GM19455 (cell line): ENCODE measurements at regions not wholly inside any gene's neighbourhood (a gene's known extent, or its start where the extent isn't known, plus 50 kb on each side); places are given as distances from the start of the nearest gene placed in this dataset.

Source experiments
- ATAC-seq: cut with Tn5 transposase; IDR thresholded peaks from one replicate; pipeline ENCODE4 v1.9.1; 2021; ENCODE audit not compliant: unreplicated experiment

DNA sequence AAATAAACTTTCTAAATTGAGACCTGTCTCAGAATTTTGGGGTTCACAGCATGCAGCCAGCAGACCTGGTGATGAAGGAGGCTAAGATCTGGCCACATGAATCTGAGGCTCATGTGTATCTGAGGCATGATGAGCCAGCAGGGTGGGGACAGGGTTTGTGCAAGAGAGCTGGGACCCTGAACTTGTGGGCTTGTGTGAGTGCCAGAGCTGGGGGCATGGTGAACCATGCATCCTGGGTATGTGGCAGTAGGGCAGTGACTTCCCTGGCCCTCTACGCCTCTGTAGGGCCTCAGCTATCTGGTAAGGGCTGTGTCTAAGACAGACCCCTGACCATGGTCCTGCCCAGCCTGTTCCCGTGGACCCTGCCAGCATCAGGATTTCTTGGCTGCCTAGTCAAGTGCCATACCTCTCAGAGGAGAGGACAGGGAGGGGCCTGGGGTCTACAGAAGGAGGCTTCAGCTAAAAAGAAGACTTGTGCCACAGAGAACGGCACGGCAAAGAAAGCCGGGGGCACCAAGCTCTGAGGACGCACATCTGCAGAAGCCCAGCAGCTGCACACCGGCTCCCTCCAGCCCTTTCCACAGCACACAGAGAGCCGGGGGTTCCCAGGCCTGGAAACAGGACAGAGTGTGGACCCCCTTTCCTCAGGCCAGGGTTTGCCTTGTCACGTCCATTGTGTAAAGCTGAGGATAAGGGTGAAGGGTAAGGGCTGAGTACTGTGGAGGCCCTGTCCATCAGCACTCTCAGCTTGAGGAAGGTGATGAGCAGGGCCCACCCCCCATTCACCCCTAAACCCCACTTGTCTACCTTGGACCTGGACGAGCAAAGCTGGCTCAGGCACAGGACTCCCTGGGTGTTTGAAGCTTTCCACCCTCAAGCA lies 130.1 kb downstream of the MRPL36 start:
- no peak for ATAC-seq

DNA sequence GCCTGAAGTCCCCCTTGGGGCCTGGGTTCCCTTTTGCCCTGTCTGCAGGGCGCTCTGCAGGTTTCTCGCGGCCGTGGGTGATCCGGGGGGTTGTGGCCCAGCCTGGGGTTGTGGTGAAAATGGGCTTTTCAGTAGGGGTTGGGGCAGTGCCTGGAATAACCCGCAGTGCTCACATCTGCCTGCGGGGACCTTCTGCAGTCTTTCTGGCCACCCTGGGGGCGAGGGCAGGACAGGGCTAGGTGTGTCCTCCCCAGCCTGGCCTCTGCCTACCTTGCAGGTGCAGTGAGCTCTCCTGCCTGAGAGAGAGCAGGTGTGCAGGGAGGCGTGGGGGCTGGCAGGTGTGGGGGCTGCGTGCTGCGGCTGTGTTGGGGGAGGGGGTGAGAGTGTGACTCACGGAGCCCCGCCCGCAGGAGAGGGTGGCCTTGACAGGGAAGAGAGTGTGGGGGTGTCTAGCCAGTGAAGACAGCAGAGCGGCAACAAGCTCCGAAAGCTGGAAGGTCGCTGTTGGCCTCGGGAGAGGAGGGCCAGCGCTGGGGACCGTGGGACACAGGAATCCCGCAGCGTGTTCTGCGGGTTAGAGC lies 131.4 kb downstream of the MRPL36 start:
- no peak for ATAC-seq

DNA sequence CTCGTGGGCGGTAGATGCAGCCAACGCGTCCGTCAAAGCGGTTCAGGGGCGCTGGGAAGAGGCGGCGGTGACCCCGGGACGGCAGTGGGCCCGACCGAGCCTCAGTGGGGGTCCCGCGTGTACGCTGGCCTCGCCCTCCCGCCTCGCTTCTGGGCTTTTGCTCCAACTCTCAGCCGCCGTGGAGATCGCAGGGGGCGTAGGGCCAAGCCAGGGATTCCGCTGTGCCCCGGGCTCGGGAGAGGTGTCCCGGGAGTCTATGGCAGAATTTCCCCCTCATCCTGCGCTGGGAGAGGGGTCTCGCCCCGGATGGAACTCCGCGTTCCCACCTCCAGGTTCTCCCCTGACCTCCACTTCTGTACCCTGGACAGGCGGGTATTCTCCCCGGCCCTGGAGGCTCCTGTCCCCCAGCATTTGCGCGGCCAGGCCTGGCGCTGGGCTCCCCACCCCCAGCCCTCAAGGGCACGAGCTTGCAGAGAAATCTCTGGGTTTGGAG lies 131.9 kb downstream of the MRPL36 start:
- ATAC-seq = no peak

DNA sequence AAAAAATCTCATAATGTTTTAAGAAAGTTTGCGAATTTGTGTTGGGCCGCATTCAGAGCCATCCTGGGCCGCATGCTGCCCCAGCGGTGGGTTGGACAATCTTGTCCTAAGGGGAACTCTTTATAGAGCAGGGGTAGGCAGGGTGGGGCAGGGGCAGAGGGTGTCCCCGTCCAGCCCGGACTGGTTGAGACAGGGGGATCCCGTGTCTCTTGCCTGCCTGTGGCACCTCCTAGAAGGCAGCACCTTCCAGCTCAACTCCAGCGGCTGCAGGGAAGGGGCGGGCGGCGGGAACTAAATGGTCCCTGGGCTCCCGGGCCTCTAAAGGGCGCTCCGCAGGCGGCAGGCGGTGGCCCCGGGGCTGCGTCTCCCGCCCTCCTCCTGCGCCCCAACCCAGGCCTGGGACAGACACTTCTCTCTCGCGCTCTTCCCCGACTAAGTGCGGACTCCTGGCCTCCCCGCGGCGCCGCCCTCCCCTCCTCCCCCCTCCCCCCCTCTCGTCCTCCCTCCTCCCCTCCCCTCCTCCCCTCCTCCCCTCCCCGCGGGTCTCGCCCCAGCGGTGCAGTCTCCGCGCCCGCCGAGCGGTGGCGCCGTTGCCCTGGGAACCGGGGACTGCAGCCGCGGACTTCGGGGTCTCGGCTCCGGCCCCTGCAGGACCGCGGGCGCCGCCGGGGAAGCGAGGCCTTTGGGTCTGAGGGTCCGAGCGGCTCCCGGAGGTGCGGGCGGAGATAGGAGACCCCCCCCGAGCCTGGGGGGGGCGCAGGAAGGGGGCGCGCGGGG lies 132.6 kb downstream of the MRPL36 start:
- no peak for ATAC-seq

DNA sequence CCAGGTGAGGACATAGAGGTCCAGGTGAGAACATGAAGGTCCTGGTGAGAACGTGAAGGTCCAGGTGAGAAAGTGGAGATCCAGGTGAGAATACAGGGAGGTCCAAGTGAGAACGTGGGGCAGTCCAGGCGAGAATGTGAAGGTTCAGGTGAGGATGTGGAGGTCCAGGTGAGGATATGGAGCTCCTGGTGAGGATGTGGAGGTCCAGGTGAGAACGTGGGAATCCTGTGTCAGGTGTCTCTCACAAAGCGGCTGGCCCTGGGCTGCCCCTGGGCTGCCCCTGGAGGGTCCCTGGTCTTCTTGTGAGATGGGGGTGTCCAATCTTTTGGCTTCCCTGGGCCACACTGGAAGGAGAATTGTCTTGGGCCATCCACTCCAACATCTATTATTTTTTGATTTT lies 133.4 kb downstream of the MRPL36 start:
- no peak for ATAC-seq

DNA sequence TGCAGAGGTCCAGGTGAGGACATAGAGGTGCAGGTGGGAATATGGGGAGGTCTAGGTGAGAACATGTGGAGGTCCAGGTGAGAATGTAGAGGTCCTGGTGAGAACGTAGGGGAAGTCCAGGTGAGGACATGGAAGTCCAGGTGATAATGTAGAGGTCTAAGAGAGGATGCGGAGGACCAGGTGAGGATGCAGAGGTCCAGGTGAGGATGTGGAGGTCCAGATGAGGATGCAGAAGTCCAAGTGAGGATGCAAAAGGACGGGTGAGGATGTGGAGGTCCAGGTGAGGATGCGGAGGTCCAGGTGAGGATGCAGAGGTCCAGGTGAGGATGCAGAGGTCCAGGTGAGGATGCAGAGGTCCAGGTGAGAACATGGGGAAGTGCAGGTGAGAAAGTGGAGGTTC lies 133.8 kb downstream of the MRPL36 start:
- ATAC-seq = no peak

DNA sequence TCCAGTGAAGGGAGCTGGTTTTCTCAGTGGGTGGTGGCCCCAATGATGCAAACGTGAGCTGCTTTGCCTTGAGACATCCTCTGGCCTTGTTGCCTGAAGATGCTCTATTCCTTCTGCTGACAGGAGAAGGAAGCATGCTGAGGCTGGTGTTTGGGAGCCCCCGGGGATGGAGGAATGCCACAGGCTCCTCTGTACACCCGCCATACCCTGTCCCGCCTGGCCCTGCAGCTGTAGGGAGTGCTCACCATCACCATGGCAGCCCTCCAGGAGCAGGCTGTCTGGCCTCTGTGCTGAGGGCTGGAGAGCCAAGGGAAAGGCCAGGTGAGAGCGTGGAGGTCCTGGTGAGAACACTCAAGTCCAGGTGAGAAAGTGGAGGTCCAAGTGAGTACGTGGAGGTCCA lies 134.4 kb downstream of the MRPL36 start:
- no peak for ATAC-seq

DNA sequence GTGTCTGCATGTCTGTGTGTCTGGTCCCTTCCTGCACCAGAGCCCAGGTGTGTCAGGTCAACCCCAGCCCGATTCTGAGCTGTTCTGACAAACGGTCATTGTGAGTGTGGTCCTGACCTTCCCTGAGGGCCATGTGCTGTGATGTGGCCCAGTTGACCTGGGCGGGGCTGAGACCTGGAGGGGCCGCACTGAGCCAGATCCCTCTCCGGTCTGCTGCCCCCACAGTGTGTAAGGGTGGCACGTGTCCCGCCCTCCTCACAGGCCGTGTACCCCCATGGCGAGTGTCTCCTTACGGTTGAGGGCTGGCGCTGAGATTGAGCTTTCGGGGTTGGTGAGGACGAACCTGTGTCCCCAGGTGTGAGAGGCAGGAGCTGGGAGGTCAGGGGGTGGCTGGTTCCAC lies 136.5 kb downstream of the MRPL36 start:
- ATAC-seq = no peak

DNA sequence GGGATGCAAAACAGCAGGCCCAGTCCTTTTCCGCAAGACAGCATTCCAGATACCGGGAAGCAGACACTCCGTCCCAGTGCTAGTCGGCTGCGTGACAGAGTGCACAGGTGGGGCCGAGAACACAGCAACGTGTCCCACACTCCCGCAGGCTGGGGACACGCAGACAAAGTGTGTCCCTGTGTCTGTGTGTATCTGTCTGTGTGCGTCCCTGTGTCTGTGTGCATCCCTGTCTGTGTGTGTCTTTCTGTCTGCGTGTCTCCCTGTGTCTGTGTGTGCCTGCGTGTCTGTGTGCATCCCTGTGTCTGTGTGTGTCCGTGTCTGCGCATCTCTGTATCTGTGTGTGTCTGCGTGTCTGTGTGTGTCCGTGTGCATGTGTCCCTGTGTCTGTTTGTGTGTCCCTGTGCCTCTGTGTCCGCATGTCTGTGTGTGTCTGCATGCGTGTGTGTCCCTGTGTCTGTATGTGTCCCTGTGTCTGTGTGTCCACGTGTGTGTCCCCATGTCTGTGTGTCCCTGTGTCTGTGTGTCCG lies 137.0 kb downstream of the MRPL36 start:
- ATAC-seq = no peak

DNA sequence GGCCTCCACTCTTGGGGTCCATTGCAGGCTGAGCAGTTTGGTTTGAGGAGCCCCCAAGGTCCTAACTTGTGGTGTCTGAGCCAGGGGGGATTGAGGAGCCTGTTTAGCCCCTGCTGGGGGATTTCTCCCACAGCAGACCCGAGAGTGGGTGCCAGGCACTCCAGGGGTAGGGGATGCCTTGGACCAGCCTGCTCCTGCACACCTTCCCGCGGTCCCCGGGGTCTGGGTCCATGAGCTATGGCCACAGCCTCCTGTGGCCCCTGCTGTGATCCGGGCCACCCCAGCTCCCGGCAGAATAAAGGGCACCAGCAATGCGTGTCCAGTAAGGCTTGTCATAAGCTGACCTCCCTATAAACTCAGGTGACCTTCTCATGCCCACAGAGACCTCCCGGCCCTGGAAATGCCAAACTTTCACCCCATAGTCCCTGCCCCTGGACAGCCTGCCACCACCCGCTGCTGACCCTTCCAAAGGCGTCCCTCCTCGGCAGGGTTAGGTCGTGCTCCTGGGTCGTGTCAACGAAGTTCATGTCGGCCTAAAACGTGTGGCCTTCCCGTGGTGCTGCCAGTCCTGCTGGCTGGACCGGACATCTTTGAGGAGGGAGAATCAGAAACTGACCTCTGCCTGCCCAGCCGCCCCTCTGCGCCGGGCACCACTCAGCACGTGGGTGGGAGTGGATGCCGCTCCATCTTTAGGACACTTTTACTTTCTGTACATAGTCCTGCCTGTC lies 137.6 kb downstream of the MRPL36 start:
- no peak for ATAC-seq

DNA sequence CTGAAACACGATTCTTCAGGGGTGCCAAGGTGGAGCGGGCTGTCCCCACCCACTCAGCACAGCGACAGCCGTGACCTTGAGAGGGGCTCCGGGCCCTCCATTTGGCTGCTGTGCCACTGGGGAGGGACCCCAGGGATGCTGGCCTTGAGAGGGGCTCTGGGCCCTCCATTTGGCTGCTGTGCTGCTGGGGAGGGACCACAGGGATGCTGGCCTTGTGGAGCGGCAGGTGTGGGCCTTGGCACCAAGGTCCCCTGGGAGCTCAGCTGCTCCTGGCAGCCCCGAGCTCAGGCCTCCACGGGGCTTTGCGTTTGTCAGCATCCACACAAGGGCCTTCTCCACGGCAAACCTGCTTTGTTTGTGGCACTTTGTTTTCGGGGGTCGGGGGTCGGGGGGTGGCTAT lies 137.6 kb upstream of the LPCAT1 start:
- no peak for ATAC-seq

DNA sequence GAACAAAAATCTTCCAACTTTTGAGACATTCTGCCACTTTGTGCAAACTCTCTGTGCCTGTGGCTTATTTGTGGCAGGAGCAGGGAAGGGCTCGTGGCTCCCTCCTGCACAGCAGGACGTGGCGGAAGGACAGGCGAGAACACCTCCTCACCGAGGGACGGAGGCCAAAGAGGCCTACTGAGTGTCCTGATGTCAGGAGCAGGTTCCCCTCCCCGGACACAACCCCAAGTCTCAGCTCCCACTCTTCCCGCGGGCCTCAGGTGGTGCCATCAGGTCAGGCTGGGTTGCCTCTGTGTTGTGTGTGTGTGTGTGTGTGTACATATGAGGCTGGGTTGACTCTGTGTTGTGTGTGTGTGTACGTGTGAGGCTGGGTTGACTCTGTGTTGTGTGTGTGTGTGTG lies 136.8 kb upstream of the LPCAT1 start:
- no peak for ATAC-seq

DNA sequence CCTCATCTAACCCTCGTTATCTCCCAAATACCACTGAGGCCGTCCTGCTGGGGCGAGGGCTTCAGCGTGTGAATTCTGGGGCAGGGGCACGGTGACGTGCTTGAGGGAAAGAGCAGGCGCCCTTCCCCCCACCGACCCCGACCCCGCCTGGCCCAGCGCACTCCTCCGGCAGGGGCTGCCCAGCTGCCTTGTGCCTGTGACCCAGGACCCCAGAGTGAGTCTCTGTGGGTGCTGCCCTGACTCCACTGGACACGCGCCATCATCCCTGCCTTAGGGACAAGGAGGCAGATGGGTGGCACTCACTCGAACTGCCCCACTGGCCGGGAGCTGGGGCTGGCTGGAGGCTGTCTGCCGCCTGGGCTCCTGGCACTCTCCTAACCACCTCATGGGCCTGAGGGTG lies 136.2 kb upstream of the LPCAT1 start:
- no peak for ATAC-seq

DNA sequence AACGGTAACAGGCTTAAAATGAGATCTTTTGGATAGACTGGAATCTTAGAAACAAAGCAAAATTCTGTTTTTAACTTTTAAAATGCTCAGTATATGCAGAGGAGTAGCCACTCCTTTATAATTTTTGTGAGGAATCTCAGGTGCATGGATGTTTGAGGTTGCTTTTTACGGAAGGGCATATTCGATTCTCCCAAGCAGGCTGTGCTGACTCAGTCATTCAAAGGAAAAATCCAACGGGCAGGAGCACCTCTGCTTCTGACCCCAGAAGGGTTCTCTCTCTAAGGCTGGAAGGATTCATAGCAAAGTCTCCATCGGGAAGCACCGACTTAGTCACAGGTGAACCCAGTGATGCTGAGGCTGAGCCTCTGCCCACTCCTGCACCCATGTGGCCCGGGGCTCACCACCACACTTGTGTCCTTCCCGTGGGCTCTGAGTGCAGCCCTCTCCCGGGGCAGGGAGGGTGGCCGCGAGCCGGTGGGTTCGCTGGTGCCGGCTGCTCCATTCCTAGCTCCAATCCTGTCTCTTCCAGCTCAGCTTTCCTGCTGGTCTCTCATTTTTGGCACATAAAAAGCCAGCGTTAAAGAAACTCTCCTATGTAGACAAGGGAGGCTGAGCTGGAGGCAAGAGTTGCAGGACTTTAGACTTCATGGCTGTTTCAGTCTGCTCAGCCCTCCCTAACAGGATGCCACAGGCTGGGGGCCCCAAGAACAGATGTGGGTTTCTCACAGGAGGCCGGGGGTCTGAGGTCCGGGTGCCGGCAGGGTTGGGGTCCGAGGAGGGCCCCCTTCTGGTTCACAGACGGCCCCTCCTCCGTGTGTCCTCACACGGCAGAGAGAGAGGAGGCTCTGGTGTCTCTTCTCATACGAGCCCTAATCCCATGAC lies 135.6 kb upstream of the LPCAT1 start:
- no peak for ATAC-seq

DNA sequence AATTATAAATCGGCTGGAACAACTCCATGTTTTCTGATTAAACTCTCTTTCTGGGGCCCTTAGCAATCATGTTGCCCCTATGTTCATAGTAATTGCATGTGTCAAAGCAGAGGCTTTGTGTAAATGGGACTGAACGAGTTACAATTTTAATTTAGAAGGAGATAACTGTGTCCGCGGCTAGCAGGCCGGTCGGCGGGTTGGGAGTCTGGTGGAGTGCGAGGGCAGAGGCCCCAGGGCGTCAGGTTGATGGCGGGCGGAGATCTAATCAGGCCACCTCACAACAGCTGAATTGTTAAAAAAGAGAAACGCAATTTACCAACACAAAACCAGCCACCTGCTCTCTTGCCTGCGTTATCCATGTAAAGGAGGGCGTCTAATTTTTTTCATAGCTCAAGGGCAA lies 134.9 kb upstream of the LPCAT1 start:
- ATAC-seq = no peak

DNA sequence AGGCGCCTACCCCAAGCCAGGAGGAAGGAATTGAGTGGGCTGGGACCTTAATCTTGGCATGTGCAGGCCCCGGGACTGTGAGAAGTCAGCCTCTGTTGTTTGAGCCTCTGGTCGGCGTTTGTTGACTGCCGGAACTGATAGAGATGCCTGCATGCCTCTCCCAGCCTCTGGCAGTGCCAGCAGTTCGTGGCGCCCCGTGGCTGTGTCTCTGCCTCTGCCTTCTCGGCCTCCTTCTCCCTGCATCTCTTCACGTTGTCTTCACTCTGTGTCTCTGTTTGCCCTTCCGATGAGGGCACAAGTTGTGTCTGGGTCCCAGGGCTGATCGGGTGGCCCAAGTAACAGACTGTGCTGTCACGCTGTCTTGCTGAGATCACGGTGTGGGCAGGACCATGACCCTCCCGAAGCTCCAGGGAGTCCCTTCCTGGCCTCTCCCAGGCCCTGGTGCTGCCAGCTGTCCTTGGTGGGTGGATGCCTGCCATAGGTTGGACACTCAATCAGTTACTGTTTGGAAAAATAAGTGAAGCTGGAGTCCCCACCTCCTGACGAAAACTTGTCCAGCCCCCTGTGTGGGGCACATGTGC lies 133.5 kb upstream of the LPCAT1 start:
- no peak for ATAC-seq

DNA sequence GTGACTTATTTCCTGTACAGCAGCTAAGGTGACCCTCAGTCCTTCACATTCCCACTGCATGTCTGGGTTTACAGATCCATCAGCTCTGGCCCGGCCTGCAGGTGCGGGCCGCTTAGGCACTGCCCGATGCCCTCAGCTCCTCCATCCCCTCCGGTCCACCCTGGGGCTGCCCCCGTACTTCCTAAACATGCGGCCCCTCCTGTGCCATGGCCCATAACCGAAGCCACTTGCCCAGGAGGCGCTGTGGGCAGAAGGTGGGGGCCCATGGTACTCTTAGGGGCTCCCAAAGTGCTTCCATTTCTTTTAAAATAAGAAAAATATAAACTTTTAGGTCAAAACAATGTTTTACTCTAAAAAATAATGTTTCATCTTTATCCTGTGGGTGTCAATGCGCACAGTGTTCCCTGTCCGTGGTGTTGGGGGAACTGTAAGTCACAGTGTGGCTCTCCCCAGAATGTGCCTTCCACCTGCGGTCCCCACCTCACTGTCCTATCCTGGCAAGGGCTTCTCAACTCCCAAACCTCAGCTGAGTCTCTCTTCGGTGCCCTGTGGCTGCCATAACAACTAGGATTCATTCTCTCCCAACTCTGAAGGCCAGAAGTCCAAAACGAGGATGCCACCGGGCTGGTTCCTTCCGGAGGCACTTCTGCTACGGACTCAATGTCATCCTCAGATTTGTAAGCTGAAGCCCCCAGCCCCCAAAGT lies 132.7 kb upstream of the LPCAT1 start:
- ATAC-seq = no peak

DNA sequence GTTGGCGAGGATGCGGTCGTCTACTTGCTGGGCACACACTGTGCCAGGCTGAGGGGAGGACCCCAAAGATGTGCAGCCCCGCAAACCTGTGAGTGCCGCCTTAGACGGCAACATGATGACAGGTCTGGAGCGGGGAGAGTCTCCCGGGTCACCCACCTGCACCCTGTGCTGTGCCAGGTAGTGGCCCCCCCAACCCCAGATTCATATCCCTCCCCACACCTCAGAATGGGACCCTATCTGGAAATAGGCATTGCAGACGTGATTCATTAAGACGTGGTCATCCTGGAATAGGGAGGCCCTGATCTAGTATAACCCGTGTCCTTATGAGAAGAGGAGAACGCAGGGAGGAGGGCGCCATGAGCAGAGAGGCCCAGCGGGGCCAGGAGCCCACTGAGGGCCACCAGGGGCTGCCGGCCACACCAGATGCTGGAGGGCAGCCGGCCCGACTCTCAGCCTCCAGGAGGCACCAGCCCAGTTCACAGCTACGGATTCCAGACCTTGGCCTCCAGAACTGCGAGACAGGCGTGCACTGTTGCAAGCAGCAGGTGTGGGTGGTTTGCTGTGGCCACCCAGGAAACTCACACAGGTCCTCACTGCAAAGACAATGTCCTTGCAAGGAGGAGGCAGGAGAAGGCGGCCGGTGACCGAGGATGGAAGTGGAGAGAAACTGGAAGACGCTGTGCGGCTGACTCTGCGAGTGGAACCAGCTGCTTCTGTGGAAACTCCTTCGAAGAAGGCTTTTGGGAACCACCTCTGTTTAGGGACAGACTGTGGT lies 131.9 kb upstream of the LPCAT1 start:
- no peak for ATAC-seq
